Amniotic stem cell (primary cell): ENCODE measurements at regions not wholly inside any gene's neighbourhood (a gene's known extent, or its start where the extent isn't known, plus 50 kb on each side); places are given as distances from the start of the nearest gene placed in this dataset.
A peak's percentile ranks its signal among the peaks of the same experiment; 100 is the strongest.

ENCODE experiments used
- DNase-seq: peaks from one replicate; lab custom pipeline; 2025; lab: John Stamatoyannopoulos, UW

GRCh38 chr13:104414771-104415170, 1348.6 kb upstream of the SLC10A2 start:
- DNase-seq: no peak

GRCh38 chr13:104414181-104414580, 1348.0 kb upstream of the SLC10A2 start:
- DNase-seq: no peak

GRCh38 chr13:104411141-104411765, 1345.0 kb upstream of the SLC10A2 start:
- DNase-seq: no peak

- no peak for DNase-seq
These were observed 1342.5 kb upstream of the SLC10A2 start for GRCh38 chr13:104408733-104409132.

GRCh38 chr13:104404325-104404724, 1338.1 kb upstream of the SLC10A2 start:
- DNase-seq: no peak

GRCh38 chr13:104389691-104390090, 1323.5 kb upstream of the SLC10A2 start:
- DNase-seq: no peak

GRCh38 chr13:104387510-104387909, 1321.3 kb upstream of the SLC10A2 start:
- DNase-seq: no peak

GRCh38 chr13:104385404-104385803, 1319.2 kb upstream of the SLC10A2 start:
- no peak for DNase-seq

- DNase-seq: no peak
These were observed 1316.7 kb upstream of the SLC10A2 start for GRCh38 chr13:104382951-104383350.

- DNase-seq: no peak
These were observed 1310.4 kb upstream of the SLC10A2 start for GRCh38 chr13:104376588-104376987.

- DNase-seq: no peak
These were observed 1309.4 kb upstream of the SLC10A2 start for GRCh38 chr13:104375614-104376013.

- no peak for DNase-seq
These were observed 1306.0 kb upstream of the SLC10A2 start for GRCh38 chr13:104372095-104372655.

GRCh38 chr13:104365430-104365829, 1299.2 kb upstream of the SLC10A2 start:
- no peak for DNase-seq

GRCh38 chr13:104357672-104358354, 1291.6 kb upstream of the SLC10A2 start:
- no peak for DNase-seq

GRCh38 chr13:104357174-104357573, 1291.0 kb upstream of the SLC10A2 start:
- DNase-seq: no peak

- no peak for DNase-seq
These were observed 1288.9 kb upstream of the SLC10A2 start for GRCh38 chr13:104355041-104355670.

GRCh38 chr13:104327211-104327610, 1261.0 kb upstream of the SLC10A2 start:
- DNase-seq: no peak

GRCh38 chr13:104326523-104326922, 1260.3 kb upstream of the SLC10A2 start:
- DNase-seq: no peak

- DNase-seq: no peak
These were observed 1255.5 kb upstream of the SLC10A2 start for GRCh38 chr13:104321756-104322155.

GRCh38 chr13:104320446-104320845, 1254.2 kb upstream of the SLC10A2 start:
- no peak for DNase-seq

- DNase-seq: no peak
These were observed 1251.9 kb upstream of the SLC10A2 start for GRCh38 chr13:104318121-104318520.

GRCh38 chr13:104315606-104316005, 1249.4 kb upstream of the SLC10A2 start:
- DNase-seq: peak; percentile 48

GRCh38 chr13:104314926-104315535, 1248.8 kb upstream of the SLC10A2 start:
- DNase-seq: no peak
